GM21576 (cell line): ENCODE measurements at regions not wholly inside any gene's neighbourhood (a gene's known extent, or its start where the extent isn't known, plus 50 kb on each side); places are given as distances from the start of the nearest gene placed in this dataset.

Source experiments
- ATAC-seq: cut with Tn5 transposase; IDR thresholded peaks from one replicate; pipeline ENCODE4 v1.9.1; 2021; ENCODE audit warnings: mild to moderate bottlenecking, moderate library complexity; ENCODE audit not compliant: unreplicated experiment

DNA sequence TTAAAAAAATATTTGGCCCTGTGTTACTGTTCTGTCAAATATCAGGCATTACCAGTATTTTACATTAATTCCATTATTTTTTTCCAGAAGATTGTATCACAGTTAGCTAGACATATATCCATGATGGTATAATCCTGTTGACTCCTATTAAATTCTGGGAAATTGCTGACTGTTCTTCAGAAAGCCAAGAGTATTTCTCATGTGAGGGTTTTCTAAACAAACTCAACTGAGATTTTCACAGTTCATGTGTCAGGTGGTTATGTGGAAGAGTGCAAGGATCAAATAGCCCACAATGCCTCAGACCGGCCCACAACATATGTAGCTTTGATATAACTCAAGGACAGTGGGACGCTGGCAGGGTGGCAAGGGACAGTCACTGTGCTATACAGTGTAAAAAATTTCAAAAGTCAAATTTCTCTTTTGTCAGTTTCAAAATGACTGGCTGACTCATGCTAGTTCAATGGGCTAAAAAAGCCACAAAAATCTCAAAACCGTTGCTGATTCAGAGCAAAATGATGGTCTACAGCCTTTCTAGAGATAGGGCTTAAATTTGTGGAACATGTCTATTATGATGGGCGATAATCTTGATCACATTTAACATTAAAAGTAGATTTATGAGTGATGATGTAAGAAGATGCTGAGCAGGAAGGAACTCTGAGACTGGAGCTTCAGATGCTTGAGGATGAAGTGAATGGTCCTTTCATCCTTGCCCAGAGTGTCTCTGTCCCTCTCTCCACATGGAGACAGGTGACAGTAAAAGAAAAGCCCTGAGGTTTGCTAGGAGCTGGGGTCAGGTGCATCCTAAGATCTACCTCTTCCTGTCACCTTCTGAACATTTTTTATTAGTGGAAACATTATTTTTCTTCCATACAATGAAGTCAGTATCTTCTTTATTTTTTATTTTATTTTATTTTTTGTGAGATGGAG is 175.8 kb upstream of the PIEZO2 start:
- peak; percentile 94 for ATAC-seq

DNA sequence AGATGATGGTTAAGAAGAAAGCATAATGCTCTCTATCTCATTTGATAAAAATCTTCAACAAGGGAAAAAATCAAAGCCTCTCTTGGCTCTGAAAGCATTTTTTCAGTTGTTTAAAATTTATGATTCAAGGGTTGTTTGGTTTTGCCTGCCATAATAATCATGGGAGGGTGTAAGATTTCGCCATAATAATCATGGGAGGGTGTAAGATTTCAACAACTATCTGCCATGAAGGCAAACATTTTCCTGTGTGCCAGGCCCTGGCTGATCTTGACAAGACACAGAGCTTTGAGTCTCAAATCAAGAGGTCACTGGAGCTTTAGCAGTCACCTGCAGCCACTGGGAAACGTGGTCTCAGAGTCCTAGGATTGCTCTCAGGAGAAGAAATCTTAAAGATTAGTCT is 175.1 kb upstream of the PIEZO2 start:
- no peak for ATAC-seq

DNA sequence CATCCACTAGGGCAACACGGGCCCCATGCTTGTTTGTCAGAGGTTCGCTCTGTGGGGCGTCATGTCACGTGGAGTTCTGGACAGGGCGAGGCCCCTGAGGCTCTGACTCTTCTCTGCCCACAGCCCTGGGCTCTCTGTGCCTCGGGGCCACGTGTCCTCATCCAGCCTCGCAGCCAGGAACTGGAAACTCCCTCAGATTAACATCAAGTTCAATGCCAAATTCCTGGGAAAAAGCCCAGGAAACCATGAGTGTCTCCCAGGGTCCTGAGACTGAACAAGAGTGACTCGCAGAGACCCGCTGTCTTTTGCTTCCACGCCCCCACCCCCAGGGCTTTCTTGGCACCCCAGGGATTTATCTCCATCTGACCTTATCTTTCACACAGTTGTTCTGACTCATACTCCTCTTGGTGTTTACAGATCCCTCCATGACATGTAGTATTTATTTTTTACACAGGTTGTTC is 174.0 kb upstream of the PIEZO2 start:
- ATAC-seq: no peak

DNA sequence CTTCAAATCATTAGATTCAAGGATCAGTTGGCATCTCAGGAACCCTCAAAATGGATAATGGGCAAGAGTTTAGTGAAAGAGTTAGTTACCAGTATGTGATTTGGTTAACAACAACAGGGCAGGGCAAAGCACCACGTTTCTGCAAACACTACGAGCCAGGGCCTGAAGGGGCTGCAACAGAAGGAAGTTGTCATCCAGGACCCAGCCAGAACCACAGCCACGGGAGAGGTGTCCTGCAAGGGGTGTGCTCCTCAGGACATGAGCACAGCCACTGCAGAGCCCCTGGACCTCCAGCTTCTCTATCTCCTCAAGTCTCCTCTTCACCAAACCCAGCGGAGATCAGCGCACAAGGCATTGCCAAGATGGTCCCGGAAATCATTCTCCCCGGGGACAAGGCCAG is 173.3 kb upstream of the PIEZO2 start:
- no peak for ATAC-seq

DNA sequence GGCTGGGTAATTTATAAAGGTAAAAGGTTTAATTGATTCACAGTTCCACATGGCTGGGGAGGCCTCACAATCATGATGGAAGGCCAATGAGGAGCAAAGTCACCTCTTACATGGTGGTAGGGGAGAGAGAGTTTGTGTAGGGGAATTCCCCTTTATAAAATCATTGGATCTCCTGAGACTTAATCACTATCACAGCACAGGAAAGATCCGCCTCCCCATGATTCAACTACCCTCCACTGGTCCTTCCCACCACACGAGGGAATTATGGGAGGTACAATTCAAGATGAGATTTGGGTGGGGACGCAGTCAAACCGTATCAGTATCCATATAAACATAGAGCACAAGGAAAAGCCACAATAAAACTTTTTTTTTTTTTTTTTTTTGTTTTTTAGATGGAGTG is 172.6 kb upstream of the PIEZO2 start:
- no peak for ATAC-seq

DNA sequence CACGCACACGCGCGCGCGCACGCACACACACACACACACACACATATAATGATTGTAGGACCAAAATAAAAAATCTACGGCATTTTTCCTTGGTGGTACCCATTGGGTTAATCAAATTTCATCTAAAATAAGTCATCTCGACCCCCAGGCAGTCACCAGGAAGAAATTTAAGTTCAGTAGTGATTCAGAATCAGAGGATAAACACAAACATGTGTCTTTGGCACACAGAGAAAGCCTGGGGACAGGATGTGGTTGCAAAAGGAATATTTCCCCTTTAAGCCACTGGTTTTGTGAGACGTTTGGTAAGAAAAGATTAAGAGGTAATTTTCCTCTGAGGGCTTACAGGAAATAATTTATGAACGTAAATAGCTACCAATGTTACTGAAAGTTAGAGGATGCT is 171.6 kb upstream of the PIEZO2 start:
- no peak for ATAC-seq

DNA sequence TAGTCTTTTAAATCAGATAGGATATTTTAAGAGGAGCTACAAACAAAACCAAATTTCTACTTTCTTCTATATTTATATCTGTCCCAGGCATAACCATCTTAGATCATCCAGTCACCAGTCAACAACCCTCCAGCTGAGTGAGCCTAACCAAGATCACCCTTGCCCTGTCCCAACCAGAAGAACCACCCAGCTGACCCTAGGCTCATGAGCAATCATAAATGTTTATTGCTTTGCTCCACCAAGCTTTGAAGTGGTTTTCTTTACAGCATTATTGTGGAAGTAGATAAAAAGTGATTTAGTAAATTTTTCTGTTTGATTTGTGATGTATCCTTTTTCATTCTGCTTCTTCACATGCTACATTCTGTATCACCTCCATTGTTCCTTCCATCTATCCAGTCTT is 167.2 kb upstream of the PIEZO2 start:
- ATAC-seq: no peak

DNA sequence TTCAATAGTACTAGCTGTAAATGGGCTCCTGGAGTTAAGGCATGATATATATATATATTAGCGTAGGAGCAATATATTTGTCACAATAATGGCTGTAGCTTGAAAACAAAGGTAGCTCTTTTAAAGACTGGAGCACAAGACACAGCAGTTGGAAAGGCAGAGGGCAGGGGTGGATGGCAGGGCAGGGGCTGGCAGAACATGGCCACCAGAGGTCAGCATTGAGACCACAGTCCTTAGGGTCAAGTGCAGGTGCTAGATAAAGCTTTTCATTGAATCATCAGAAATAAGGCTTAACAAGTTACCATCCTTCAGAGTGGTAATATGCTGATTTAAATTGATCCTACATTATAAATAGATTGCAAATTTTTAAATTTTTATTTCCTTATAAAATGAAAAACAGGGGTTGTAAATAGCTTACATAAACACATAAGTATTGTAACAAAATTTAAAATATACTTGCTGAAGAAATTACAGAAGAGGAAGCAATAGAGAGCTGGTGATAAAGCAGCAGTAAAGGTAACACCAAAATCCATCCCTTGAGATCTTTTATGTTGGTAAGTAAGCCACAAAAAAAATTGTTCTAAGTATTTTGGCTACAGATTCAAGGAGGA is 161.2 kb upstream of the PIEZO2 start:
- peak; percentile 59 for ATAC-seq

DNA sequence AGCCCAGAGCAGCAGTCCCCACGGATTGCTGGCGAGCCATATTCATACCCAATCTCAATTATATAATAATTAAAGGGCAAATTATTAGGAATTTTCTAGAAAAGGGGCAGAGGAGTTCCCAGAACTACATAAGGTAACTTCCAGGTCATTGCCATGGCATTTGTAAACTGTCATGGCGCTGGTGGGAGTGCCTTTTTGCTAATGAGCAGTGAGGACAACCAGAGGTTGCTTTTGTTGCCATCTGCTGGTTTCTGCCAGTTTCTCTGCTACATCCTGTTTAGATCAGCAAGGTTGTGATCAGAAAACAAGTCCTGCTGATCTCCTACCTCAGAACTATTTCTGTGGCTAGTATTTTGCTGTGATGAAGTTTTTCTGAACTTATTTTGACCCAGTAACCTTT is 159.8 kb upstream of the PIEZO2 start:
- ATAC-seq: no peak

DNA sequence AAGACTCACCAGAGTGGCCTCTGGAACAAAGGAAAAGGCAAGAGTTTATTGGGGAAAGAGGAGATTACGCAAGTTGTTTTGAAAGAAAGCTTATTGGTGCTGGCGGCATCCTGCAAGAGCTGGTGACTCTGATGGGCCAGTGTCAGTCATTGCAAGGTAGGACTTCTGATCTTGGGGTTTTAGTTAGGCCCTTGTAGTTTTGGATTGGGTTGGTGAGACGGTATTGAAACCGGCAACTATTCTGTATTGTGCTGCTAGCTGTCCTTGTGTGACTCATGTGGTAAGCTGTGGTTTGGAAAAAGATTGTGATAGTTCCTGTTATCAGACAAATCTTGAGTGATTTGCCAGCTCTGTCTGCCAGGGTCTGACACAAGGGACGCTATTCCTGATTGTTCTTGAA is 159.1 kb upstream of the PIEZO2 start:
- no peak for ATAC-seq

DNA sequence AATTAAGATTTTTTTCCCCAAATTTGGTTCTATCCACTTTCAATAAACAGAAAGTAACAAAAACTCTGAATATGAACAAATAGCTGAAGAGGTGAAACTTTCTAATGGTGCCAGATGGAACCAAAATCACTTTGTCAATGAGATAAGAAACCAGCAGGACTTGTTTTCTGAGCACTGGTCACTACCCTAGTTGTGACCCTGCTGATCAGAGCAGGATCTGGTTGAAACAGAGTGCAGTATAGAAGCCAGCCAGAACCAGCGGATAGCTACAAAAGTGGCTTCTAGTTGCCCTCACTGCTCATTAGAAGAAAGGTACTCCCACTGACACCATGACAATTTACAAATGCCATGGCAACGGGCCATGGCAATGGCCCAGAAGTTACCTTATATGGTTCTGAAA is 158.3 kb upstream of the PIEZO2 start:
- no peak for ATAC-seq

DNA sequence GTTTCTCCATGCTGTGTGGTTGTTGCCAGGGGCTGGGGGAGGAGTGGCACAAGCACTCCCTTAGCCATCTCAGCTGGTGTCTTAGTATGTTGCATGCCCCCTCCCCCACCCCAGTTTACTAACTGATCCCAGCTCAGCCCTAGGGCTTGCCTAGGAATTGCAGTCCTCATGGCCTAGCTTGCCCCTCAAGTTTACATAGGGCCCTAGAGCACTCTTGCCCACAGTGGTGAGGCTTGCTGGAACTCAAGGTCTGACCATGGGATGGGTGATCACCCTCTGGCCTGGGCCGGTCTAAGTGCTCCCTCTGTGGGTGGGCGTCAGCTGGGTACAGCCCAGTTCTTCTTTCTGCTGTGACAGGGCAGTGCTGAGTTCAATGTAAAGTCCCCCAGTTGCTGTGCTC is 156.1 kb upstream of the PIEZO2 start:
- ATAC-seq: no peak

DNA sequence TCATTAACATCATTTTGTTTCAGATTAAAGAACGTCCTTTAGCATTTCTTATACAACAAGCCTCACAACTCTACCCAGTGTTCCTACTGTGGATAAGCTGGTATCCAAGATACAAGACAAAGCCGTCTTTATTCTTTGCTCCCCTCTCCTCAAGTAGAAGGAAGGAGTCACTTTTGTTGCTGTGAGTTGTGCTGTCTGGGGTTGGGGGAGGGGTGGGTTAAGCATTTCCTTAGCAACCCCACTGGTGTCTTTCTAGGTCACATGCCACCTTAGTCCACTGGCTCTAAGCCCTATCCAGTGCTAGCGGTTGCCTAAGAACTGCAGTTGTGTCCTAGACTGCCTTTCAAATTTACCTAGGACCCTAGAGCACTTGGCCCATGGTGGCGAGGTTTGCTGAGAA is 155.6 kb upstream of the PIEZO2 start:
- no peak for ATAC-seq

DNA sequence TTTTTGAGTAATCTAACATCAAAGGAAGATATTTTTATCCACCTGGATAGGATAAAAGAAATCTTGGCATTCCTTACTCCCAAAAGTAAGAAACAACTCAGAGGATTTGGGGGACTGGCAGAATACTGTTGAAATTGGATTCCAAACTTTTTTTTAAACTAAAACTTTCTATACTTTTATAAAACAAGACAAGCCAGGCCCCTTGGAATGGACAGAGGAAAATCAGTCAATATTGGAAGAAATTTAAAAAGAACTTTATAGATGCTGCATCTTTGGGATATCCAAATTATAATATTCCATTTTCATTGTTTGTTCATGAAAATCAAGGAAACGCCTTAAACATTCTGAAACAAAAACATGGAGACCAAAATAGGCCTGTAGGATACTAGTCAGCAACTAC is 147.6 kb upstream of the PIEZO2 start:
- no peak for ATAC-seq

DNA sequence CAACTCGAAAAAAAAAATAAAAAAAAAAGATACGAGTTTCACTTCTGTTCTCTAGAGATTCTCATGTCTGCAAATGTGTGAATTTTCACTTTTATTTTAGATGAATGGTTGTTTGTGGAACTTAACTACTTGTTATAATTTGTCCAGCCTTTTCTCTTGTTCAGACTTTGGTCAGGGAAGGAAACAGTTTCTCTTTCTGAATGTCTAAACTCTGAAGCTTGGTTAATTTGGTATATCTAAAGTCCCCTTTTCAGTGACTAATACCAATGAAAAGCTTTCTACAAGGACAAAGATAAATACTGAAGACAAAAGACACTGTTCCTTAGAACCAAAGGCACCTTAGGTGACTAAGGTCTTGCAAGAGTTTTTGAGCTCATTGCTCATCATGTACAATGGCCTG is 144.4 kb upstream of the PIEZO2 start:
- no peak for ATAC-seq

DNA sequence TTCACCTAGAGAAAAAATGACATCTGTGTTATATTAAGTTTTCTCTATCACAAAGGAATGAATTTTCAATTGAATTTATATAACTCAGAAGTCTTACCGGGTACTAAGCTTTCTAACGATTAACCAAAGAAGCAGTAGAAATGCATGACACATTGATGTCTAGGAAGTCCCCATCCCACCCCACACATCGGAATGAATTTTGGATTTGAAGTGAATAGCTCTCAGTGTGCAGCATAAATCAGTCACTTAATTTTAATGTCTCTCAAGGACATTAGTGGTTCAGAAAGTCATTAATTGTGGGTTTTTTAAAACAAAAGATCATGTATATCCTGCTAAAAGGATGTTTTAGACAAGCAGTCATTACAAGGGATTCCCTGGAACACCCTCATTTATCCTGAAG is 141.4 kb upstream of the PIEZO2 start:
- ATAC-seq: no peak

DNA sequence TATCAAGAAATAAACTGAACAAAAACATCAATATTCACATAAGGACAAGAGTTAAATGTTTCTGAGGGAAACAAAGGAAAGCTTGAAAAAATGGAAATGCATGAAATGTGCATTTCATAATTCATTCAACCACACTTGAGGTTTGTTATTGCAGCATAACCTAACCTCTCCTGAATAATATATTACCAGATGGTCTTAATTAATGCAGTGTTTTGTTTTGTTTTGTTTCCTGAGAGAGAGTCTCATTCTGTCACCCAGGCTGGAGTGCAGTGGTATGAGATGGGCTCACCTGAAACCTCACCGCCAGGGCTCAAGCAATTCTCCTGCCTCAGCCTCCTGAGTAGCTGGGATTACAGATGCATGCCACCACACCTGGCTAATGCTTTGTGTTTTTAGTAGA is 139.9 kb upstream of the PIEZO2 start:
- no peak for ATAC-seq

DNA sequence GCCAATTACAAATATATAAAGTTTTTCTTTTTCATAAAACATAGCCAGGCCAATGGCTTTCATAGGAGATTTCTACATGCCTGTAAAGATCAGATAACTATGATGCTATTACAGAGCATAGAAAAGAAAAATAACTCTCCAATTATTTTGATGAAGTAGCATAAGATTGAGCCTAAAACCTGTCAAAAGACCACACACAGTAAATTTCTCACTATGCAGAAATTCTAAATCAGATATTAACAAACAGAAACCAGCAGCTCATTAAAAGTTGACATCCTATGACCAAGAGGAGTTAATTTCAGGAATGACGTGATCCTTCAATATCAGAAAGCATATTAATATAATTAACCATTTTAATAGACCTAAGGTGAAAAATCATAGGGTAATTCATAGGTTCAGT is 139.0 kb upstream of the PIEZO2 start:
- no peak for ATAC-seq

DNA sequence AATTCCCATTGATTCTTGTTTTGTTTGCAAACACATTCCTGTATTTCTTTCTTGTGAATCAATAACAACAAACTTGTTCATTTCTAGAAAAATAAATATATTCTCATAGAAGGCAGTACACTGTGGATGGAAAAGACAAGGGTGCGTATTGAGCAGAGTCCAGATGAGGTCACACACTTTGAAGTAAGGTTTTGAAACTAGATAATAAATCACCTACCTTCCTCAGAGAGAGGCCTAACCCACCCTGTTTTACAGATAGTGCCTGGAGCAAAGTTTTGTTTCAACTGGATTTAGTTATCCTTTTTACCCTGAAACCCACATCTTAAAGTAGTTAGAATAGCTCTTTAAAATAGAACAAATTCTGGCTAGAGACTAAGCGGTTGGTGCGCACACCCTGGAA is 137.1 kb upstream of the PIEZO2 start:
- no peak for ATAC-seq

DNA sequence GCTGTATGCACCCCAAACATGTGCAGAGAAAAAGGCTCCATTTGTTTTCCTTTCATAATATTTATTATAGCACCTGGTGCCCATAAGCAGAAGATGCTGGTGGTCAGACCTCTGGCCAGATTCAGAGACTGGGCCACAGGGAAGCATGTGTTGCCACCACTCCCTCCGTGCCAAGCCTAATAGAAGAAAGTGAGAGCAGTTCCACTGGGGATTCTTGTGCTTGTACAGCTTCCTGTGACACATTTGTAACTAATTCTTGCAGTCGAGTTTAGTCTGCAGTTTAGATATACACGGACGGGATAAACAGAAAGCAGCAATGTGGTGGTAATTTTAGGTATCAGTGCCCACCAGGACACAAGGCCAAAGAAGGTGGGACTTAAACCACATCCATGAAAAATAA is 135.4 kb upstream of the PIEZO2 start:
- no peak for ATAC-seq

DNA sequence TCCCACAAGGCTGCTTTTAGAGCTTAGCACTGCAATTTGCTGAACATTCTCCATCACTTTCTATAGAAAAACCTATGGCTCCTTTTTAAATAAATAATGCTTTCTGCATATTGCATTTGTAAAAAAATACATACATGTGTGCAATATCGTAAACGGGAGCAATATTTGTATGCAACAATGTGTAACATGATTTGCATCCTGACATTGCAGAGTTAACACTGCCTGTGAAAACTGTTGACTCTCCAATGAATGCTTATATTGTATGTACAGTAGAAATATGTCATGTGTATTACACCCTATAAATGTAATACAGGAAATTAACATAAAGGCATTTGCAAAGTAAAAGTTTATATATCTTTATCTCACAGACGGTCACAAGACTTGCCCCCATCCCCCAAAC is 135.0 kb upstream of the PIEZO2 start:
- ATAC-seq: no peak

DNA sequence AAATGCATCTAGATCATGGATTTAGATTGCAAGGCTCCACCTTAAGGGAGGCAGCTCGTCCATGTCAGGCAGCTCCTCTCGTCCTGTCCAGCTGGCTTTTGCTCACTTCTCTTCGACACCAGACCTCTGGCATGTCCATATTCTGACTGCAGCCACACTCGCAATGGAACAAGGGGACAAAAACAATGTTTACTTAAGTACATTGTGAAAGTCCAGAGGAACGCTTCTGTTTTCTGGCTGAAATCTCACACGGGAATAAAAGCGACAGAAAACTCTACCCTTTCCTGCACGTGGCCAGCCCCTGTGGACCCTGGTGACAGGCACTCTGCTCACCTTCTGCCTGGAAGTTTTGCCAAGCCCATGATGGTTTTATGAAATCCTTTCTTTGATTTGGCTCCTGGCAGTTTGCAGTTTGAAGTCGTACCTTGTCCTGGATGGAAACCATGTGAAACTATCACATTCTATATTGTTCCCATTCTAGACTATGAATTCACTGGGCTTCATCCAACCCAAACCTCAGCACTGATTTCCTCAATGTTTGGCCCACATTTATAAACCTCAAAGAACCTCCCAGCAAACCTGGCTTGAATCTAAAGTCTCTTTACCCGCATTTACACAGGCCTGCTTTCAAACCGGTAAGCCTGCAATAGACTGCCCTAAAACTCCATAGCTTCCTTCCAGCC is 134.3 kb upstream of the PIEZO2 start:
- no peak for ATAC-seq
